B cell (primary cell): ENCODE measurements at regions not wholly inside any gene's neighbourhood (a gene's known extent, or its start where the extent isn't known, plus 50 kb on each side); places are given as distances from the start of the nearest gene placed in this dataset.

ENCODE experiments used
- ATAC-seq: fragments of 200-7000 bp; cut with Tn5 transposase; one replicate; pipeline ENCODE4 v1.10.0; 2021; ENCODE audit warnings: low read depth, mild to moderate bottlenecking, moderate number of reproducible peaks, moderate library complexity
- CTCF ChIA-PET: fragments of 350-600 bp; sonication (Branson Sonifier 250); formaldehyde crosslinking; loops from one replicate; lab custom pipeline; 2021; ENCODE audit warnings: antibody characterized with exemption, inconsistent platforms; lab: Charles Lee
- POLR2A ChIA-PET: fragments of 350-600 bp; sonication (Branson Sonifier 250); formaldehyde crosslinking; loops from one replicate; lab custom pipeline; 2021; ENCODE audit warnings: antibody characterized with exemption; lab: Charles Lee
- DNase-seq: peaks from one replicate; pipeline ENCODE4 v3.0.0; 2013
- H2AFZ ChIP-seq: 2 replicates; pipeline ENCODE4 v1.6.1; 2012; ENCODE audit warnings: mild to moderate bottlenecking, low read depth, low read length; ENCODE audit not compliant: insufficient read depth, poor library complexity, severe bottlenecking
- H3K27ac ChIP-seq, 2 donors: 1 replicate in 1 of 2; 2 replicates in 1 of 2; pipeline ENCODE4 v1.5.1; 2012 to 2013; ENCODE audit warnings: low read length in 2 of 2, mild to moderate bottlenecking in 2 of 2, moderate library complexity in 1 of 2
- H3K27me3 ChIP-seq, 4 experiments: fragments of 200-600 bp in 1 of 4; sonication (generic) in 1 of 4; replicated peaks in 1 of 4; 1 replicate in 2 of 4; 2 replicates in 2 of 4; pipeline versions ENCODE4 v1.6.1 to v1.7.0; 2013 to 2016; ENCODE audit warnings: low read length in 3 of 4, mild to moderate bottlenecking in 2 of 4, mixed read lengths in 1 of 4, moderate library complexity in 1 of 4; ENCODE audit not compliant: insufficient read depth in 4 of 4, control insufficient read depth in 3 of 4; ENCODE audit errors: control extremely low read depth in 1 of 4
- H3K36me3 ChIP-seq, 2 experiments: replicated peaks in 1 of 2; 1 replicate in 1 of 2; 2 replicates in 1 of 2; pipeline versions ENCODE4 v1.6.1 to v1.7.1; 2013; ENCODE audit warnings: low read length in 1 of 2; ENCODE audit not compliant: insufficient read depth in 2 of 2, control insufficient read depth in 1 of 2; ENCODE audit errors: control extremely low read depth in 1 of 2, extremely low read depth in 1 of 2
- H3K4me1 ChIP-seq, 2 donors: fragments of 200-600 bp in 1 of 2; sonication (generic) in 1 of 2; 1 replicate in 1 of 2; 2 replicates in 1 of 2; pipeline versions ENCODE4 v1.5.1 to v1.6.1; 2013 to 2017; ENCODE audit warnings: low read length in 2 of 2; ENCODE audit not compliant: control insufficient read depth in 2 of 2, insufficient read depth in 2 of 2
- H3K4me2 ChIP-seq: replicated peaks from 2 replicates; pipeline ENCODE3; 2012; ENCODE audit warnings: mild to moderate bottlenecking, low read depth, low read length; ENCODE audit not compliant: poor library complexity, severe bottlenecking
- H3K4me3 ChIP-seq, 5 experiments: fragments of 200-600 bp in 1 of 5; sonication (generic) in 1 of 5; 1 replicate in 3 of 5; 2 replicates in 2 of 5; pipeline versions ENCODE4 v1.5.1 to v1.7.0; 2011 to 2016; ENCODE audit warnings: low read length in 4 of 5, mild to moderate bottlenecking in 4 of 5, low read depth in 2 of 5, control low read depth in 1 of 5, moderate library complexity in 1 of 5; ENCODE audit not compliant: insufficient read depth in 1 of 5; ENCODE audit errors: control extremely low read depth in 1 of 5, extremely low read depth in 1 of 5
- H3K79me2 ChIP-seq: fragments of 200-600 bp; sonication (generic); one replicate; pipeline ENCODE4 v1.6.0; 2016; ENCODE audit warnings: low read length; ENCODE audit not compliant: control insufficient read depth, insufficient read depth
- H3K9ac ChIP-seq: fragments of 200-600 bp; sonication (generic); 2 replicates; pipeline ENCODE4 v1.6.1; 2017; ENCODE audit warnings: mild to moderate bottlenecking, low read length, moderate library complexity
- H3K9me3 ChIP-seq, 3 donors: one replicate each; pipeline versions ENCODE4 v1.6.1 to v1.7.1; 2013; ENCODE audit warnings: low read length in 2 of 3; ENCODE audit not compliant: control insufficient read depth in 2 of 3, insufficient read depth in 1 of 3; ENCODE audit errors: control extremely low read depth in 1 of 3
- H4K20me1 ChIP-seq: 2 replicates; pipeline ENCODE4 v1.6.0; 2012; ENCODE audit warnings: mild to moderate bottlenecking, low read length; ENCODE audit not compliant: insufficient read depth, control insufficient read depth, poor library complexity, severe bottlenecking
- H3K27ac Mint-ChIP-seq: one replicate; pipeline ENCODE4 v1.8.0; 2021; ENCODE audit warnings: mixed read lengths
- H3K27me3 Mint-ChIP-seq: one replicate; pipeline ENCODE4 v1.8.0; 2021; ENCODE audit warnings: mixed read lengths
- H3K4me1 Mint-ChIP-seq: one replicate; pipeline ENCODE4 v1.8.0; 2021; ENCODE audit warnings: mixed read lengths
- H3K4me3 Mint-ChIP-seq: one replicate; pipeline ENCODE4 v1.8.0; 2021; ENCODE audit warnings: mixed read lengths
- H3K9me3 Mint-ChIP-seq: one replicate; pipeline ENCODE4 v1.8.0; 2022; ENCODE audit warnings: mixed read lengths; ENCODE audit not compliant: insufficient read depth
- CTCF ChIP-seq: fragments of 200-600 bp; IDR thresholded peaks from one replicate; pipeline ENCODE4 v1.8.0; 2022; ENCODE audit warnings: antibody characterized with exemption, mild to moderate bottlenecking
- EZH2 ChIP-seq: IDR thresholded peaks from 2 replicates; pipeline ENCODE4 v1.6.1; 2012; ENCODE audit warnings: borderline replicate concordance, low read depth, mild to moderate bottlenecking, moderate library complexity, low read length; ENCODE audit not compliant: insufficient read depth, poor library complexity, severe bottlenecking
- intact Hi-C: fragments of 100-400 bp; cut with micrococcal nuclease; formaldehyde crosslinking; loops from one replicate; pipeline ENCODE4 v1.10.0; 2022

DNA sequence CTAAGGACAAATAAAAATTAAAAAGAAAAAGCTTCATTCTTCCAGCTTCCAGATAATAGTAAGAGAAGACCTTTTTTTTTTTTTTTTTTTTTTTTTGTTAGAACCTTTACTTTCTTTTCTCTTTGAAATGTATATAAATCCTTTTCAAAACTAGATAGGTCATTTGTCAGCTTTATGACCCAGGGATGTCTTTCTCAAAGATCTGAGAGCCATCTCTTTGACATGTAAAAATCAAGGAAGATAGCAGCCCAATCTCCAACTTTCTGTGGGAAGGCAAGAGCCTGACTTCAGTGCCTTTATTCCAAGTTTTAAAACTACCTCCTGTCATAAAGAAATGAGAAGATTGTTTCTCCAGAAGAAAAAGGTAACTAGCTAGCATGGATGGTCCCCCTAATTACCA is 203.3 kb upstream of the LRFN5 start:
- Mint-ChIP-seq H3K27me3 (no peaks in the 10 kb centered on the region), H3K4me3 (no peak overlapping the region), H3K27ac (no peak overlapping the region), H3K4me1 (no peaks in the 10 kb centered on the region), H3K9me3 (no peaks in the 10 kb centered on the region)
- ATAC-seq, result no peak
- Histone ChIP-seq H3K36me3 (no peaks in the 10 kb centered on the region), H3K4me2 (no peak overlapping the region), H3K9ac (no peak overlapping the region), H3K4me3 (no peak overlapping the region), H3K9me3 (no peaks in the 10 kb centered on the region), H3K27me3 (no peaks in the 10 kb centered on the region), H3K4me1 (no peaks in the 10 kb centered on the region), H3K27ac (no peak overlapping the region), H3K79me2 (no peaks in the 10 kb centered on the region), H4K20me1 (no peaks in the 10 kb centered on the region), H2AFZ (no peak overlapping the region)
- DNase-seq, result no peak
- TF ChIP-seq CTCF, result no peak
- ChIA-PET POLR2A (no interaction called here), CTCF (no interaction called here)
- intact Hi-C loops, result no loop called here

DNA sequence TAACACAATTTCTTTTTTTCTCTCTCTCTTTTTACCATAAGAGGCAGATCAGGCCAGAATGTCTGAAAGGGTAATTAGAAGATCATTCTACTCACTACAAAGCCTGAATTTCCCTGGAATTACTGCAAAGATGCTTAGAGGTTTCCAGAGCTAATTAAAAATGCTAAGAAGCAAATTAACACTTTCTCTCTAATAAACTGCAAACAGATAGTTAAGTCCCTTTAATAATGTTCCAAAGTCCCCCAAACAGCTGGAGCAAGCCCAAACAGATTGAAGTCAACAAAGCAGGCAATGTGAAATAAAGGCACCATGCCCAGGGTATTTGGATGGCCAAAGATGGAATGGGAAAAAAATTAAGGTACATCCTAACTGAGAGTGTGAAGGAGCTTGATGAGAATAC is 208.8 kb upstream of the LRFN5 start:
- Mint-ChIP-seq H3K4me3 (no peak overlapping the region), H3K27ac (no peak overlapping the region), H3K9me3 (no peaks in the 10 kb centered on the region), H3K27me3 (no peaks in the 10 kb centered on the region), H3K4me1 (no peaks in the 10 kb centered on the region)
- H3K79me2 ChIP-seq, result no peaks in the 10 kb centered on the region
- POLR2A ChIA-PET, result no interaction called here
- intact Hi-C loops, result no loop called here
- no peak for DNase-seq
- no peak overlapping the region for H3K4me2 ChIP-seq
- no peaks in the 10 kb centered on the region for H3K9me3 ChIP-seq
- CTCF ChIA-PET, result no interaction called here
- TF ChIP-seq CTCF (no peak), EZH2 (no peak)
- H3K4me1 ChIP-seq, result no peaks in the 10 kb centered on the region
- no peaks in the 10 kb centered on the region for H4K20me1 ChIP-seq
- no peak overlapping the region for H2AFZ ChIP-seq
- H3K27ac ChIP-seq, result no peak overlapping the region
- no peak overlapping the region for H3K4me3 ChIP-seq
- H3K9ac ChIP-seq, result no peak overlapping the region
- H3K36me3 ChIP-seq, result no peaks in the 10 kb centered on the region
- ATAC-seq, result no peak
- no peaks in the 10 kb centered on the region for H3K27me3 ChIP-seq
